Psoas muscle (tissue), 7 donors: ENCODE measurements at regions not wholly inside any gene's neighbourhood (a gene's known extent, or its start where the extent isn't known, plus 50 kb on each side); places are given as distances from the start of the nearest gene placed in this dataset.
"Not testable (repeated sequence)": the region's sequence is repeated elsewhere in the genome, so short reads cannot be mapped to it uniquely, and the experiment has no call there.

Experiments
- ATAC-seq, 4 donors: fragments of 200-7000 bp; cut with Tn5 transposase; one replicate each; pipeline ENCODE4 v1.9.1; 2020; ENCODE audit warnings: moderate library complexity in 3 of 4, mild to moderate bottlenecking in 2 of 4
- DNase-seq, 2 donors: peaks; one replicate each; pipeline ENCODE4 v3.0.0-alpha.2; 2020
- H3K27ac ChIP-seq: fragments of 200-600 bp; one replicate; pipeline ENCODE4 v1.8.0; 2022
- H3K27me3 ChIP-seq, 3 donors: fragments of 200-600 bp in 1 of 3; one replicate each; pipeline versions ENCODE4 v1.6.1 to v1.8.0; 2013 to 2022; ENCODE audit warnings: low read length in 2 of 3, mild to moderate bottlenecking in 2 of 3, moderate library complexity in 1 of 3; ENCODE audit not compliant: insufficient read depth in 3 of 3
- H3K36me3 ChIP-seq, 2 donors: fragments of 200-600 bp in 1 of 2; one replicate each; pipeline versions ENCODE4 v1.6.1 to v1.8.0; 2013 to 2022; ENCODE audit warnings: low read depth in 1 of 2, mild to moderate bottlenecking in 1 of 2, moderate library complexity in 1 of 2; ENCODE audit not compliant: insufficient read depth in 1 of 2
- H3K4me1 ChIP-seq: fragments of 200-600 bp; one replicate; pipeline ENCODE4 v1.8.0; 2022
- H3K4me3 ChIP-seq: fragments of 200-600 bp; one replicate; pipeline ENCODE4 v1.8.0; 2022; ENCODE audit warnings: mild to moderate bottlenecking
- H3K9me3 ChIP-seq: fragments of 200-600 bp; one replicate; pipeline ENCODE4 v1.8.0; 2022
- WGBS, 3 donors: extraction: QIAGEN DNeasy Blood & Tissue Kit; methylation state at CpG; one replicate each; pipeline versions ENCODE4 v1.1.6 to v1.1.7; 2013; 5-methylcytosine and 5-hydroxymethylcytosine counted together
- intact Hi-C, 2 donors: fragments of 100-400 bp; cut with DNase I; formaldehyde crosslinking; loops; one replicate each; pipeline versions ENCODE4 v1.11.0 to v1.14.2; 2022
- TF ChIP-seq, protein P1 (sequence below): fragments of 200-600 bp; IDR thresholded peaks from one replicate; pipeline ENCODE4 v1.8.0; 2022; ENCODE audit warnings: antibody characterized with exemption
- donor health status: healthy with polysubstance abuse.
- donor health status: DM: no; HTN: no; CAD: no; lungs with moderate emphysema.
- donor health status: Bipolar disorder and iron deficiency.
- donor health status: healthy.
- donor health status: DM: yes; HTN: yes; CAD: no.
- donor health status: DM: no; HTN: no; CAD: no.
- donor health status: DM: yes; HTN: yes; CAD: no.

DNA sequence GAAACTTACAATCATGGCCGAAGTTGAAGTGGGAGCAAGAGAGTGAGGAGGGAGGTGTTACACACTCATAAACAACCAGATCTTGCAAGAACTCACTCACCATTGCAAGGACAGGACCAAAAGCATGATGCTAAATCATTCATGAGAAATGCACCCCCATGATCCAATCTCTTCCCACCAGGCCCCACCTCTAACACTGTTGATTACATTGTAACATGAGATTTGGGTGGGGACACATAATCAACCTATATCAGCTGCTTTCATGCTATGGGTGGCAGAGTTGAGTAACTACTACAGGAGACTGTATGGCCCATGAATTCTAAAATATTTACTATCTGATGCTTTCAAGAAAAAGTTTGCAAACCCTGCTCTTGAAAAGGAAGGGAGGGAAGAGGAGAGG is 155.1 kb downstream of the DEFB131A start:
- WGBS, 3 donors = 92 to 100% (median 94%) methylated on average over 1 of the region's 1 CpG
- TF ChIP-seq, protein P1, sequence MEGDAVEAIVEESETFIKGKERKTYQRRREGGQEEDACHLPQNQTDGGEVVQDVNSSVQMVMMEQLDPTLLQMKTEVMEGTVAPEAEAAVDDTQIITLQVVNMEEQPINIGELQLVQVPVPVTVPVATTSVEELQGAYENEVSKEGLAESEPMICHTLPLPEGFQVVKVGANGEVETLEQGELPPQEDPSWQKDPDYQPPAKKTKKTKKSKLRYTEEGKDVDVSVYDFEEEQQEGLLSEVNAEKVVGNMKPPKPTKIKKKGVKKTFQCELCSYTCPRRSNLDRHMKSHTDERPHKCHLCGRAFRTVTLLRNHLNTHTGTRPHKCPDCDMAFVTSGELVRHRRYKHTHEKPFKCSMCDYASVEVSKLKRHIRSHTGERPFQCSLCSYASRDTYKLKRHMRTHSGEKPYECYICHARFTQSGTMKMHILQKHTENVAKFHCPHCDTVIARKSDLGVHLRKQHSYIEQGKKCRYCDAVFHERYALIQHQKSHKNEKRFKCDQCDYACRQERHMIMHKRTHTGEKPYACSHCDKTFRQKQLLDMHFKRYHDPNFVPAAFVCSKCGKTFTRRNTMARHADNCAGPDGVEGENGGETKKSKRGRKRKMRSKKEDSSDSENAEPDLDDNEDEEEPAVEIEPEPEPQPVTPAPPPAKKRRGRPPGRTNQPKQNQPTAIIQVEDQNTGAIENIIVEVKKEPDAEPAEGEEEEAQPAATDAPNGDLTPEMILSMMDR = no peak
- Histone ChIP-seq H3K4me3 (no peak overlapping the region), H3K27ac (no peak overlapping the region), H3K27me3 (no peaks in the 10 kb centered on the region), H3K4me1 (no peaks in the 10 kb centered on the region), H3K9me3 (no peaks in the 10 kb centered on the region), H3K36me3 (no peaks in the 10 kb centered on the region)
- intact Hi-C loops = no loop called here
- no peak for ATAC-seq
- no peak for DNase-seq

DNA sequence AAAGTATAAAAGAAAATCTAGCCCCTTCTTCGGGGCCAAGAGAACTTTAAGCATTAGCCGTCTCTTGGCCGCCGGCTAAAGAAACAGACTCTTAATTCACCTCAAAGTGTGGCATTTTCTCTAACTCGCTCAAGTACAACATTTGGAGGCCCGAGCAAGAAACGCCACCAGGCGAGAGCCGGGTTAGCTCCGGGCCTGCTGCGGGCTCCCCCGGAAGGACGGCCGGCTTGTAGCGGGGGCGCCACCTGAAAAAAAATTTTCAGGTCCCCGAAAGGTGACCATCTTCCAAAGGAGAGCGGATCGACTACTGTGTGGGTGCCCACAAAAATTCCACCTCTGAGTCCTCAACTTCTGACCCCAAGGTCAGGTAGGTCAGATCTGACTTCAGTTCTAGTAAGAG is 156.0 kb downstream of the DEFB131A start:
- Histone ChIP-seq H3K9me3 (no peaks in the 10 kb centered on the region), H3K27ac (no peak overlapping the region), H3K4me1 (no peaks in the 10 kb centered on the region), H3K36me3 (no peaks in the 10 kb centered on the region), H3K4me3 (no peak overlapping the region), H3K27me3 (no peaks in the 10 kb centered on the region)
- 91 to 94% (median 93%) methylated on average over 19 of the region's 19 CpGs for WGBS, 3 donors
- TF ChIP-seq, protein P1 = no peak
- intact Hi-C loops = no loop called here
- DNase-seq (no peak), ATAC-seq (no peak)

DNA sequence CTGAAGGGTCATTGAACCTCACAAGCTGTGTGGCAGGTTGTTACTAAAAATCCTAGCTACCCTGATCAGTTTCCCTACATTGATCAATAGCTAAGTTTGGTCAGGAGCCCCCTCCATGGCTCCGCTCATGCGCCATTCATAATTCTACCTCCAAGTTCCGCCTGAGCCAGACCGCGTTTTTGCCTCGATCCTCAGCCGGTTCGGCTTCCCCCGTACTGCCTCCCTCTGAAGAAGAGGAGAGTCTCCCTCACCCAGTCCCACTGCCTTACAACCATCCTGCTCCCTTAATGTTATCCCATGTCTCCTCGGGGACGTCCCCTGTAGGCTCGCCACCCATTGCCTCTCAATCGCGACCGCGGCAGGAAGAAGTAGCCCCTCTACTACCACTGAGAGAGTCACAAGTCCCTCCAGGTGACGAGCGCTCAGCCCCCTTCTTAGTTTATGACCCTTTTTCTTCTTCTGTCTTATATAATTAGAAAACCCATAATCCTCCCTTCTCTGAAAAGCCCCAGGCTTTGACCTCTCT is 158.2 kb downstream of the DEFB131A start:
- ATAC-seq = no peak
- no peak overlapping the region for H3K27ac ChIP-seq
- H3K4me1 ChIP-seq = no peaks in the 10 kb centered on the region
- TF ChIP-seq, protein P1 = no peak
- H3K9me3 ChIP-seq = no peaks in the 10 kb centered on the region
- 88 to 92% (median 88%) methylated on average over 18 of the region's 18 CpGs for WGBS, 3 donors
- no peak for DNase-seq
- H3K27me3 ChIP-seq = no peaks in the 10 kb centered on the region
- intact Hi-C loops = no loop called here
- H3K36me3 ChIP-seq = no peaks in the 10 kb centered on the region
- H3K4me3 ChIP-seq = no peak overlapping the region

DNA sequence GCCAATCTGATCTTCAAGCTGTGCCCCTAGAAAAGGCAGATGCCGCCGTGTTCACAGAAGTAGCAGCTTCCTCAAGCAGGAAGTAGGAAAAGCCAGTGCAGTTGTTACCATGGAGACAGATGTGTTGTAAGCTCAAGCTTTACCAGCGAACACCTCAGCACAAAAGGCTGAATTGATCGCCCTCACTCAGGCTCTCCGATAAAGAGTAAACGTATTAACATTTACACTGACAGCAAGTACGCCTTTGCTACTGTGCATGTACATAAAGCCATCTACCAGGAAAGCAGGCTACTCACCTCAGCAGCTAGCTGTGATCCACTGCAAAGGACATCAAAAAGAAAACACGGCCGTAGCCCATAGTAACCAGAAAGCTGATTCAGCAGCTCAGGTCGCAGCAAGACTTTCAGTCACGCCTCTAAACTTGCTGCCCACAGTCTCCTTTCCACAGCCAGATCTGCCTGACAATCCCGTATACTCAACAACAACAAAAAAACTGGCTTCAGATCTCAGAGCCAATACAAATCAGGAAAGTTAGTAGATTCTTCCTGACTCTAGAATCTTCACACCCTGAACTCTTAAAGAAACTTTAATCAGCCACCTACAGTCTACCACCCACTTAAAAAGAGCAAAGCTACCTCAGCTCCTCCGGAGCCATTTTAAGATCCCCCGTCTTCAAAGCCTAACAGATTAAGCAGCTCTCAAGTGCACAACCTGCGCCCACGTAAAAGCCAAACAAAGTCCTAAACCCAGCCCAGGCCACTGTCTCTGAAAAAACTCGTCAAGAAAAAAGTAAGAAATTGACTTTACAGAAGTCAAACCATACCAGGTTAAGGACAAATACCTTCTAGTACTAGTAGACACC is 160.0 kb downstream of the DEFB131A start:
- H3K4me1 ChIP-seq, DNase-seq, H3K27ac ChIP-seq, H3K9me3 ChIP-seq, H3K27me3 ChIP-seq, ATAC-seq, intact Hi-C loops, H3K36me3 ChIP-seq: not testable (repeated sequence)
- whole genome bisulfite sequencing, 3 donors = 33 to 36% (median 35%) methylated on average over 17 of the region's 17 CpGs
- H3K4me3 ChIP-seq = peak overlapping the region; percentile 25

DNA sequence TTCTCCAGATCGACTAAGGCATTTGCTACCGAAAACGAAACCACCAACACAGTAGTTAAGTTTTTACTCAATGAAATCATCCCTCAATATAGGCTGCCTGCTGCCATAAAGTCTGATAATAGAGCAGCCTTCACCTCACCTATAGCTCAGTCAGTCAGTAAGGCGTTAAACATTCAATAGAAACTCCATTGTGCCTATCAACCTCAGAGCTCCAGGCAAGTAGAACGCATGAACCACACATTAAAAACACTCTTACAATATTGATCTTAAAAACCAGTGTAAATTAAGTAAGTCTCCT is 160.6 kb downstream of the DEFB131A start:
- H3K27me3 ChIP-seq, H3K9me3 ChIP-seq, H3K4me1 ChIP-seq, intact Hi-C loops, H3K4me3 ChIP-seq, ATAC-seq, H3K36me3 ChIP-seq, DNase-seq, H3K27ac ChIP-seq: not testable (repeated sequence)
- 63 to 74% (median 72%) methylated on average over 5 of the region's 5 CpGs for WGBS, 3 donors
